ENCODE measurements at regions not wholly inside any gene's neighbourhood (a gene's known extent, or its start where the extent isn't known, plus 50 kb on each side); places are given as distances from the start of the nearest gene placed in this dataset.

GRCh38 chr20:17109307-17109706 is 117.5 kb upstream of the PCSK2 start:
- TF ChIP-seq POLR2A (IDR thresholded peaks at IDR 0.05) (no peak), EP300 (IDR thresholded peaks at IDR 0.05) (no peak), CTCF (IDR thresholded peaks at IDR 0.05) (no peak), POLR2AphosphoS5 (IDR thresholded peaks at IDR 0.05) (no peak)
